SKM-1 treated with dmso at 0.1 percent for 144 hours (cell line): ENCODE measurements at regions not wholly inside any gene's neighbourhood (a gene's known extent, or its start where the extent isn't known, plus 50 kb on each side); places are given as distances from the start of the nearest gene placed in this dataset.

ENCODE experiments used
- DNase-seq: peaks from one replicate; lab custom pipeline; 2025; ENCODE audit not compliant: unreplicated experiment; lab: John Stamatoyannopoulos, UW

GRCh38 chr1:177351361-177352108 lies 180.8 kb downstream of the BRINP2 start:
- peak; percentile 95 for DNase-seq

- no peak for DNase-seq
These were observed 176.1 kb downstream of the BRINP2 start for GRCh38 chr1:177346790-177347359.

GRCh38 chr1:177343445-177343844 lies 172.7 kb downstream of the BRINP2 start:
- DNase-seq = no peak

- DNase-seq = no peak
These were observed 171.0 kb downstream of the BRINP2 start for GRCh38 chr1:177341773-177342172.

- DNase-seq = no peak
These were observed 169.9 kb downstream of the BRINP2 start for GRCh38 chr1:177340601-177341067.

GRCh38 chr1:177338376-177338775 lies 167.6 kb downstream of the BRINP2 start:
- no peak for DNase-seq

- DNase-seq = no peak
These were observed 164.1 kb downstream of the BRINP2 start for GRCh38 chr1:177334903-177335302.

- DNase-seq = no peak
These were observed 163.3 kb downstream of the BRINP2 start for GRCh38 chr1:177333936-177334595.
